GM18873 (cell line): ENCODE measurements at regions not wholly inside any gene's neighbourhood (a gene's known extent, or its start where the extent isn't known, plus 50 kb on each side); places are given as distances from the start of the nearest gene placed in this dataset.

Experiments
- ATAC-seq: cut with Tn5 transposase; IDR thresholded peaks from one replicate; pipeline ENCODE4 v1.9.1; 2021; ENCODE audit warnings: mild to moderate bottlenecking, moderate library complexity, moderate number of reproducible peaks; ENCODE audit not compliant: unreplicated experiment, low FRiP score

DNA sequence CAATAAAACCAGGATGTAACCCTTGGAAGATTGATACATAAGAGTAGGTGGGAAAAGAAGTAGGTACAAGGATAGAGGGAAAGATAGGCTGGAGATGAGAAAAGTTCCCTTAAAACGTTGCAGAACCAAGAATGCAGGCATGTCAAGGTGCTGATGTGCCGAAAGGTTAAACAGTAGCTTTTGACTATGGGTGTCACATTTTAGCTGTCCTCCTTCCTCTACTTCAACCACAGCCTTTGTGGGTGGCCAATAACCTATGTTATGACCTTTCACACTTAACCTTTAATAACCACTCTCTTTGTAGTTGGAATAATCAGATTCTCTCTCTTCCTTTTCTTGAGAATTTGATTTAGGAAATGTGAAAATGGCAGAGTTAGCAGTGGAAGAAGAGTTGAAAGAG is 184.5 kb upstream of the GAP43 start:
- no peak for ATAC-seq

DNA sequence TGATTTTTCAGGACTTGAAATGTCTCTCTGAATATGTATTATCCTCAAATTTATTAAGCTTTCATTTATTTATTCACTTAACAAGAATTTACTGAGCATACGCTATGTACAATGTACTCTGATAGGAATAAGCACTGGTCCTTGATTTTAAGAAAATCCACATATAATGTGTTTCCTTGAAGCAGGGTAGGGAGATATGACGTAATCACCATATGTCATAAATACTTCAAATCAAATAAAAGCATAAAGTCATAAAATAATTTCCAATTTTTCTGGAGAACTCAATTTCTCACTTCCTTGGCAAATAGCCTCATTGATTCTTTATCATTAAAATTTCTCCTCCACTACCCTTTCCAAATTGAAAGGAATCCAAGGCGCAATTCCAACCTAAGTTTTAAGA is 177.8 kb upstream of the GAP43 start:
- ATAC-seq: no peak

DNA sequence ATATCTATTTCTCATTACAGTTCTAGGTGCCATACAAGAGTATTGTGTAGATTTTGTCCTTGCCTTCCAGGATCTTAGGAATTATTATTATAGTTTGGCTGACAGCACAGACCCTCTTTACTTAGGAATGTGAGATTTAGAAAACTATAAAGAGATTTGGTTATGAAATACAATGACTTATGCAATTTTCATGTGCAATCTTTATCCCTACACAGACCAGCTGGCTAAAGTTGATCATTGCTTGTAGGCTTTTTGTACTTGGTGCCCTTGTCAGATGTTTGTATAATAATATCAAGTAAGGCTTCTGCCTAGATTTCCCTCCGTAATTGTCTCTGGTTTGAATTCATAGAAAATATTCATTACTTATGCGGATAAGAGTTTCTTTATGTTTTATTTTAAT is 174.5 kb upstream of the GAP43 start:
- ATAC-seq: no peak

DNA sequence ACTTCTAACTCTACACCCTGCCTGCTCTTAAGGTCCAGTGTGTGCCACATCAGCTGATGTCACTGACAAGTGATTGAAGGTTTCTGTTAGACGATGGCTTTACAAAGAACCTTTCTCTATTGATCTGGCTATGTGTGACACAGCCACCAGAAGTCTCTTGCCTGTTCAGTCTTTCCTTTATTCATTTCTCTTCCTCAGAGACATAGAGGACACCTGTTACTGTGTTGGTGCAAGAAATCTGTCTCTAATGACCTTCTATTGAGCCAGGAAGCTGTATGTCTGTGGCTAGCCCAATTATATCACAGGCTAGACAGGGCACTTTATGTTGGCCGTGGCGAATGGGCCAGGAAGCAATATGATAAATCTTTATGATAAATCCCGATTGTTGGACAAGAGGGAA is 173.3 kb upstream of the GAP43 start:
- ATAC-seq: no peak

DNA sequence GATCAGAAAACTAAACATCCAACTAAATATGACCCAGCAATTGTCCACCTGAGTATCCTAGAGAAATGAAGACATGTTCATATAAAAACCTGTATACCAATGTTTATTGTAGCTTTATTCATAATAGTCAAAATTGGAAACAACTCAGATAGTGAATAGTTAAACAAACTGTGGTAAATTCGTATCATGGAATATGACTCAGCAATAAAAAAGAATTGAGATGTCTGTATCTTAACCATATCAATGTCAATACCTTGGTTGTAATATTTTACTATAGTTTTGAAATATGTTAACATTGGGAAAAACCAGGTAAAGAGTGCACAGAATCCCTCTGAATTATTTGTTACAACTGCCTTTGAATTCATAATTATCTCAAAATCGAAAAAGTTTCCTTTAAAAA is 159.3 kb upstream of the GAP43 start:
- no peak for ATAC-seq

DNA sequence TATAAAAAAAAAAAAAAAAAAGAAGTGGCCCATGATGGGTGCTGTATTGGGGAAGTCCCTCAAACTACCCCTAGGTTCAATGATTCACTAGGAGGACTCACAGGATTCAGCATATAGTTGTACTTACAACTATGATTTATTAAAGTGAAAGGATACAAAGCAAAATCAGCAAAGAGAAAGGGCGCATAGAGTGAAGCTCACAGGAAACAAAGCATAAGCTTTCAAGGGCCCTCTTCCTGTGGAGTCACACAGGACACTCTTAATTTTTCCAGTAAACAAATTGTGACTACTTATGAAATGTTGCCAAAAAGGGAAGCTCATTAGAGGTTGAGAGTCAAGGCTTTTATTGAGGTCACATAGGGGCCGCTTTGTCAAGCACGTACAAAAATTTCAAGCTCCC is 153.7 kb upstream of the GAP43 start:
- ATAC-seq: peak; percentile 65

DNA sequence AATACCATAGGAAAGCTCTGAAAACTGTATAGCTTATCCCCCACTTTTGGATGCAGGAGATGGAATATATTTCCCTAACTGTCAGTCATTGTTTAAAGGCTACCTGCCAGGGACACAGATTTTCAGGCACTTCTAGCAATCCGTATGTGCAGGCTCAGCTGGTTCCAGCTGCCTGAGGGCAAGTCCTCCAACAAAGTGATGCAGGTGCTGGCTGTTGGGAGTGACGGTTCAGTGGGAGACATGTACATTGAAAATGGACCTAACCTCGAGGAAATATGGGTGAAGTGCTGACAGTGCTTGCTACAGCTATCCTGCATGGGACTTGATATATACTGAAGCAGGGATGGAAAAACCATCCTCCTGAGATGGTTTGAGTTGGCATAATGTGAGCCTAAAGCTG is 153.1 kb upstream of the GAP43 start:
- no peak for ATAC-seq

DNA sequence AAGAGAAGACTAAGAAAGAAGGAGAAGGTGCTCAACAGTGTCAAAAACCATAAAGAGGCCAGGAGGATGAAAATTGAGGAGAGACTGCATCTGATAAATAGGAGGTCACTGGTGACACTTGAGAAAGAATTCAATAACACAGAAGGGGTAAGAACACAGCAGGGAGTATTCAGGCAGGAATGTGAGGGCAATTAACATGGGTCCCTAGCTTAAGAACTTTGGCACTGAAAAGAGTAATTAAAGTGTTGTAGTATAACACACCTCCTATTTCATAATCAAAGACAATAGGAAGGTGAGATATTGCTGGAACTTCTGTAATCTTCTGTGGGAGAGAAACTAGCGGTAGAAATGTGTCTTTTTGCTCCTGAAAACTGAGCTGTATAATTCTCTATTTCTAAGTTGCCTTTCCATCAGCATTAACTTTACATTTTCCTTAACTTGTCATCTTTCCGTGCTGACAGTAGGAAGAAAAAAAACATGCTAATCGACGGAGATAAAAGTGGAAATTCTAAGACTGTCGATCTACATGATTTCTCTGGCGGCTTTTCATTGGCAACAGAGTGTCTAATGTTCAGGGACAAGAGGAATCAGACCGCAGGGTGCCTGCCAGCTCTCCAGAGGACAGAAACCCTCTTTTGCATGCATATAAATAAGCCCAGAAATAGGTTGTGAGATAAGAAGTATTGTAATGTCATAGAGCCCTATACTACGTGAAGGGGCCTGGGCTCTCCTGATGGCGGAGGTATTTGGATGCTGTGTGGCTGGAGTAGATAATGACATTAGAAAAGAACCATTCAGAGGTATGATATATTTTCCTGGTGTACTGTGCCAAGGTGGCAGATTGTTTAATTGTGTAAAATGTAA is 147.9 kb upstream of the GAP43 start:
- no peak for ATAC-seq

DNA sequence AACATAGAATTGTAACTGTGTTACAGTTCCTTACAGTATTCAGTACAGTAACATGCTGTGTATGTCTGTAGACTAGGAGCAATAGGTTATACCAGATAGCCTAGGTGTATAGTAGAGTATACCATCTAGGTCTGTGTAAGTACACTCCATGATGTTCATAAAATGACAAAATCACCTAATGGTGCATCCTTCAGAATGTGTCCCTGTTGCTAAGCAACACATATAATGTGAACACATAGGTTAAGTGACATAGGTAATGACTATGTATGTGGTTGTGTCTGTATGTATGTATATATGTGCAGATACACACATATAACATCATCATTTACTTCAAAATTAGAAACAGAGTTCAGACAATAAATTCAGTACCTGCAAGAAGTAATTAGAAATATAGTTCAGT is 146.8 kb upstream of the GAP43 start:
- ATAC-seq: no peak

DNA sequence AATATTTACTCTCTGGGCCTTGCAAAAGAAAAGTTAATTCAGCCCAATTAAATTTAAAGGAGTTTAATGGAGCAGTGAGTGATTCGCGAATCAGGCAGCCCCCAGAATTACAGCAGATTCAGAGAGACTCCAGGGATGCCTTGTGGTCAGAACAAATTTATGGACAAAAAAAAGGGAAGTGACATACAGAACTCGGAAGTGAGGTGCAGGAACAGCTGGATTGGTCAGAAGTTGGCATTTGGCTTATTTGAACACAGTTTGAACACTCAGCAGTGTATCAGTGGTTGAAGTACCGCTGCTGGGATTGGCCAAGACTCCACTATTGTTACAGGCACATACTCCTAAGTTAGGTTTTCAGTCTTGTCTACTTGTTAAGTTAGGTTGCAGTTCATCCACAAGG is 145.0 kb upstream of the GAP43 start:
- no peak for ATAC-seq

DNA sequence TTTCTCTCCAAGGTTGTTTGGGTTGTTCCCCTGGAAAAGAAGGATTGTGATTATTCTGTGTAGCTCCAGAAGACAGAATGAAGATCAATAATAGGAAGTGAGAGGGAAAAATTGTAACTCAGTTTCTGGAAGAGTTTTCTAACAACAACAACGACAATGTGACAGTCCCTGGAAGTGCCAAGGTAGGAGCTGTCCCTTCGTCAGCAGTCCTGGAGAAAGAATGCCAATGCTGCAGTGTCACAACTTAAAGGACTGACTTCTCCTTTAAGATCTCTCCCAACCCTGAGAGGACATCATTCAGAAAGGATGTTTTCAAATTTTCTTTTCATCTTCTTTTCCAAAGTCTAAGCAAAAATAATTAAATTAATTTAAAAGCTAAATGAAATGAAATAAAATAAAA is 136.4 kb upstream of the GAP43 start:
- no peak for ATAC-seq

DNA sequence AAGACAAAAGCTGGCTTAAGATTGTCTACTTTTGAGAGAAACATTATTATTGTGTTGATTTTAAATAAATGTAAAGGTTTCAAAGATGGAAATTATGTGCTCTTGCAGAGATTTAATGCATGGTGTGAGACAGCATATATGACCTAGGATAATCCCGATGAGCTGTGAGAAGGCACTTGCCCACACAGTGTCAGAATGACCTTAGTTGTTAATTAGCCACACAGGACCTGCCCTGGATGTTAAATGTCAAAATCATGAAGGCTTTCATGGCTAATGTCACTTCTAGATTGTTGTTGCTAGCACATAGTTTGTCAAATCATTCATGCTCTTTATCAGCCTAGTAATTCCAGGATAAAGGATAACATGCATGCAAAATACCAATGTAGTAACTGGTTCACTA is 135.3 kb upstream of the GAP43 start:
- ATAC-seq: no peak

DNA sequence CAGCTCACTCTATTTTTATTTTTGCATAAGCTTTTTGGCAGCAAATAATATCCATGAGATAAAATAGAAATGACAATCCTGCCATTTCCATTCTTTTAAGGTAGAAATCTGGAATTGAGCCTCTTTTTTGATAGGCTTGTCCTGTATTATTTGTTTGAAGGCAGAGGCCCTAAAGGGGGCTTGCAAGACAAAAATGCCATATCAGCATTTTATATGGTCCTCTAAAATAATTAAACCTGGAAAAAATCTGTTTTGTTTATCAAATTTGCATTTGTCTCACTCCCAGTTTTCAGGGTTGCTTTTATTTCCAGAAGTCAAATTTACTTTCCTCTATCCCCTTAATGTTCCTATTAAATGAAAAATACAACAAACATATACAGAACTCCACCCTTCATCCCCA is 134.9 kb upstream of the GAP43 start:
- no peak for ATAC-seq

DNA sequence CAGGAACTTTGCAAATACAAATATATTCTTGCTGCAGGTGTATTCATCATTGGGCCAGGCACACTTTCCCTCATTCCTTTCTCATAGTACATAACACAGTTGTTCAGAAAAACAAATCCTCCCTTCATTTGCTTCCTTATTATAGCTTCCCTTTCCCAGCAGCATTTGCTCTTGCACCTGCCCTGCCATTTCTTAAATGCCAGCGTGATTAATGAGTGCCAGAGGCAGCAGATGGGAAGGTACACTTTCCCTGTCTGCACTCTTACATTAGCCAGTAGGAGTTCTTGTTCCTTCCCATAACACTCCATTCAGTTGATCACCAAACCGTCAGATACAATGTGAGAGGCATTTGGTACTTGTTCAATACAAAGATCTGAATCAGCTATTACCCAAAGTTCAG is 128.5 kb upstream of the GAP43 start:
- no peak for ATAC-seq

DNA sequence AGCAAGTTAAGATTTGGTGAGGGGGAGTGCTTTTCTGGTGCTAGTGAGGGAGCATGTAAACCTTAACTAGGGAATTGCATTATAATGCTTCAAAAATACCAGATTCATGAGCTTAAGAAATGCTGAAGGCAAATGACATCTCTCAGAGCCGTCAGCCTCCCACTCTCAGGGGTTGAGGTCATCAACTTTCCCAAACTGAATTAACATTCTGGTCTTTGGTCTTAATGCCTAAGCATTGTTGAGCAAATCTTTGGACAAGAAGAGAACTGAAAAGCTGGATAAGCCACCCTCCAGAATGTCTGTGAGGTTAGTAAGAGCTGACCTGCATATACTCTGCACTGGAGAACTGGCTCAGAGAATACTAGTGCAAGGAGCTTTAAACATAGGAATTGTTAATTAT is 124.9 kb upstream of the GAP43 start:
- no peak for ATAC-seq

DNA sequence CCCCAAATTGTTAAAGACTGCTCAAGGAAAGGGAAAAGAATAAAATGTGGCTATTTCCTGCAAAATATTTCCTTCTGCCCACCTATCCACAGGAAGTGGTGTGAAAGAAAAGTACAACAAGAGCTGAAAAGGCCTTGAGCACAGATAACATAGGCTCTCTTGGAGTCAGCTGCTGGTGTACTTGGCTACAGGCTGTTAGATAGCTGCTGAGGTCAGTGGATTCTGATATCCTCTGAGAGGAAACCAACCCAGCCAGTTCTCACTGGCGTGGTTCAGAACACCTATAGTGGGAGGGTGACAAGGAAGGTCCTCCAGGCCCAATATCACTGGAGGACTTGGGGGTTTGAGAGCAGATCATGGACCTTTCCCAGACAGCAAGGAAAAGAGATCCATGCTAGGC is 124.4 kb upstream of the GAP43 start:
- ATAC-seq: no peak

DNA sequence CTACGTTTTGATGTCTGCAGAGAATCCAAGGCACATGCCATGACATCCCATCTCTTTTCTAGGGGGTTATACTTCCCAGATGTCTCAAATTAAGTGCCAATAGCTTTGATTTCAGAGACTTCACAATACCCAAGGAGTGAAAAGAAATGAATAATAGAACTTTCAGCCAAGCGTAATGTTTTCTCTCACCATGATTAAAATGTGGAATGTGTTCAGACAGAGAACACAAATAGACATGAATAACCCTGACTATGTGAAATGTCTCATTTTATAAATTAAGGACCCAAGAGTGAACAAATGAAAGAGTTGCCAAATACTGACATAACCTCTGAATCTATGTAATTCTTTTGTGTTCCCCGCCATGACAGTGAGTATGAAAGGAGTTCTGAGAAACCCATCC is 123.6 kb upstream of the GAP43 start:
- ATAC-seq: no peak

DNA sequence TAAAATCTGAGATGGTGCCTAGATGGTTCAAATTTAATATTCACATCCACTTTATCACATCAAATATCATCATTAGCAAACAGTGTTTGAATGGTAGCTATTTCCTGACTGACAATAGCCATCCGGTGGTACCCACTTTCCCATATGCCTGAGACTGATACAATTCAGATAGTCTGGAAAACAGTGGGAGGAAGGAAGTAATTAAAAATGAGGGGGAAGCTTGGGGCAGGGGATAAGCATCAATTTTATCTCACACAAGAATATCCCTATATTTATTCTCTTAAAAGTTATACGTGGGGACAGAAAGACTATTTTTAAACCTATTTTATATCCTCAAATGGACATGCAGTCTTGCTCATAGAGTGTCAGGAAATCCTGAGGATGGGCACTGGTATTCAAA is 122.5 kb upstream of the GAP43 start:
- ATAC-seq: no peak

DNA sequence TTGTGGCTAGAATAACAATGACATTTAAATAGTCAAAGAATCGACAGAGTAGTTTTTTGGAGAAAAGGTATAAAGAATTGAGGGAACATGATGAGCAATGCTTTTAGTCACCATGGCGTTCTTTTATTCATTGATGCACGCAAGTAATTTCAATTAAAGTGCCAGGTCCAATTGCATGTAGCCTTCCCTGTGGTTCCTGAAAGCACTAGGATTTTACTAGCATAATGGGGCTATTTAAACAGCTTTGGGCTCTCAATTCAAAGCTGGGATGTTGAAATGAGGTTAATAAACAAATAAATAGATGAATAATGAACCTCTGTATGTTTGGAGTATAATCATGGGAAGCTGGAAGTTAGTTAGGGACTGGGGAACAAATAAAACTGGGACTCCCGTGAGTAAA is 121.2 kb upstream of the GAP43 start:
- no peak for ATAC-seq

DNA sequence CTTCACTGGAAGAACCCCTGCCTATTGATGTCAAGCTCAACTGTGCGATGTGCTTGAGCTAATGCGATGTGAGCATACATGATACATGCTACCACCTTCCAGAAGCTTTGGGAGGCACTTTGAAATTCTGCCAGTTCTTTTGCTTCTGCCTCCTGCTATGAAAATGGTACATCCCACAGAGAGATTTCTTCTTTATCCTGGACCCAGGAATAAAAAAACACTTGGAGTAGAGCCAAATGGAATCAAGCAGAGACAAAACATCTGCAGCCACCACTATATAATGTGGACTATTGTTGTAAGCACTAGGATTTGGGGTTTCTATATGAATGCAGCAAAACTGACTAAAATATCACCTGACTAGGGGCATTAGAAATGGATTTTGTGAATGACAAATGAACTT is 119.9 kb upstream of the GAP43 start:
- ATAC-seq: no peak

DNA sequence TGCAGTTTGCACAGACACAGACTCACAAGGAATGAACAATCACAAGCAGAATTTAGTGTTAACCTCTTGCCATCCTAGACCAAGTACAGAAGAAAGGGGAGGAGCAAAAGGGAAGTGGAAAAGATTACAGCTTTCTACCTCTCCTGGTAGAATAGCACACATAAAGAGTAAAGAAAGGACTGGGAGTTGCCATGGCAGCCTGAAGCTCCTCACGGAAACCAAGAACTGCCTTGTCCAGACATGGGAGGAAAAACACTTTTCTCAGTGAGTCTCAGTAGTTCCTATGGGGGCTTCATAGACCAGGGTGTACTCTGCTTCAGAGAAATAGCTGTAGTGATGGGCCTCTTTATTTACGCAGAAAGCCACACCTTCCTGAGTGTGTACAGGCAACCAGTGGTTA is 114.7 kb upstream of the GAP43 start:
- ATAC-seq: no peak

DNA sequence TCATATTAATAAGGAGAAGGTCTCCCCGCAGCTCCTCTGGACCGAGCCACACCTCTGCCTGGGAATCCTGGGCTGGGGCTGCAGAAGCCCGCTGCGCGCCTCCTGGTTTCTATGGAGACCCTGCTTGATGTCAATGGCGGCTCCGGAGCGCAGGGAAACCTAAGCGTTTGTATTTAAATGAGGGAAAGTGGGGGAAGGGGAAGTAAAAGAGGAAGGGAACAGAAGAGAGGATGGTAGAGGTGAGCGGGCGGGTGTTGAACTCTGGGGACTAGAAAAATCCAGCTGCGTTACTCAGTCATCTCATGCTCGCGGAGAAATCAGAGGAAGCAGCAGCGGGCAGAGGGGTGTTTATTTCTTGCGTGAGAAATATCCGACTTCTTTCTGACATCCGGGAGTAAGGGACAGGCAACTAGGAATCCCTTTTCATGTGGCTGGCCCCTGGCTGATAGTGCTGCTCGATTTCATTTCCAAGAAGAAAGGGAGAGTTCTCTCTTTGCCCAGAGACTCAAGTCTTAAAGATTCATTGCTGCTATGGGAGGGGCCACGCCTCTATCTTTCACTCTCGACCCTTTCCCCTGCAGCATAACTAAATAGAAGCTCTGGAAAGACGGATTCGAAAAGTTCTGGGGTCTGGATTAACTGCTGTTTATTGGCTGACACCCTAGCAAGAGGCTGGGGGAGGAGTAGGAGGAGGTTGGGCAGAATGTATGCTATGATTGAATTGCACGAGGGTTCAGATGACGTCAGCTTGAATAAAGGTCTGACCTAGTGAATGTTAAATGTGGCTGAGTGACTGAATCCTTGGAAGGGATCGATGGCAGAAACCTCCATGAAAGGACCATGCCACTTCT is 110.5 kb upstream of the GAP43 start:
- no peak for ATAC-seq
